ENCODE measurements at regions not wholly inside any gene's neighbourhood (a gene's known extent, or its start where the extent isn't known, plus 50 kb on each side); places are given as distances from the start of the nearest gene placed in this dataset.

- Mint-ChIP-seq H3K27me3 (ENCODE audit: insufficient read depth, low read depth, poor library complexity) (no peaks in the 10 kb centered on the region), H3K4me1 (no peaks in the 10 kb centered on the region), H3K27ac (no peak overlapping the region), H3K36me3 (ENCODE audit: low read depth) (no peaks in the 10 kb centered on the region), H3K4me3 (no peak overlapping the region), H3K9me3 (no peaks in the 10 kb centered on the region)
- Histone ChIP-seq H3K4me1 (ENCODE audit: insufficient read depth) (no peaks in the 10 kb centered on the region; the same call in 1 of the 2 replicates), H3K36me3 (ENCODE audit: insufficient read depth) (no peaks in the 10 kb centered on the region), H4K20me1 (replicated peaks; ENCODE audit: insufficient read depth) (no peaks in the 10 kb centered on the region), H3F3A (replicated peaks; ENCODE audit: low read depth) (no peaks in the 10 kb centered on the region), H3K79me2 (replicated peaks; ENCODE audit: insufficient read depth) (no peaks in the 10 kb centered on the region), H3K4me3 (no peak overlapping the region), H3K27me3 (ENCODE audit: insufficient read depth) (no peaks in the 10 kb centered on the region), H2AFZ (no peak overlapping the region), H3K4me2 (no peak overlapping the region), H3K27ac (ENCODE audit: low read depth) (no peak overlapping the region), H3K9me2 (ENCODE audit: insufficient read depth) (peaks cover 5% of the 10 kb centered on the region)
- DNase-seq (ENCODE audit: low spot score) (no peak), ATAC-seq (no peak)
- TF ChIP-seq ZNF331 (CRISPR knock-in tag; IDR thresholded peaks at IDR 0.05; ENCODE audit: low read depth): no peak
- no peak for TF ChIP-seq ZNF114 (CRISPR knock-in tag; IDR thresholded peaks at IDR 0.05)
- TF ChIP-seq CREB1 (CRISPR knock-in tag; IDR thresholded peaks at IDR 0.05; ENCODE audit: low read depth): no peak
- no peak for TF ChIP-seq POLR2AphosphoS5 (IDR thresholded peaks at IDR 0.05; ENCODE audit: low read depth)
- no peak for TF ChIP-seq EZH2 (IDR thresholded peaks at IDR 0.05; ENCODE audit: low read depth, unreplicated experiment)
- TF ChIP-seq, protein P1, sequence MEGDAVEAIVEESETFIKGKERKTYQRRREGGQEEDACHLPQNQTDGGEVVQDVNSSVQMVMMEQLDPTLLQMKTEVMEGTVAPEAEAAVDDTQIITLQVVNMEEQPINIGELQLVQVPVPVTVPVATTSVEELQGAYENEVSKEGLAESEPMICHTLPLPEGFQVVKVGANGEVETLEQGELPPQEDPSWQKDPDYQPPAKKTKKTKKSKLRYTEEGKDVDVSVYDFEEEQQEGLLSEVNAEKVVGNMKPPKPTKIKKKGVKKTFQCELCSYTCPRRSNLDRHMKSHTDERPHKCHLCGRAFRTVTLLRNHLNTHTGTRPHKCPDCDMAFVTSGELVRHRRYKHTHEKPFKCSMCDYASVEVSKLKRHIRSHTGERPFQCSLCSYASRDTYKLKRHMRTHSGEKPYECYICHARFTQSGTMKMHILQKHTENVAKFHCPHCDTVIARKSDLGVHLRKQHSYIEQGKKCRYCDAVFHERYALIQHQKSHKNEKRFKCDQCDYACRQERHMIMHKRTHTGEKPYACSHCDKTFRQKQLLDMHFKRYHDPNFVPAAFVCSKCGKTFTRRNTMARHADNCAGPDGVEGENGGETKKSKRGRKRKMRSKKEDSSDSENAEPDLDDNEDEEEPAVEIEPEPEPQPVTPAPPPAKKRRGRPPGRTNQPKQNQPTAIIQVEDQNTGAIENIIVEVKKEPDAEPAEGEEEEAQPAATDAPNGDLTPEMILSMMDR (conservative IDR thresholded peaks at IDR 0.05; ENCODE audit: low read depth in 2 of 2): no peak
- no peak for TF ChIP-seq NANOG (IDR thresholded peaks at IDR 0.05; ENCODE audit: borderline replicate concordance)
- no peak for TF ChIP-seq JUNB (IDR thresholded peaks at IDR 0.05; ENCODE audit: unreplicated experiment)
- TF ChIP-seq, protein P2, sequence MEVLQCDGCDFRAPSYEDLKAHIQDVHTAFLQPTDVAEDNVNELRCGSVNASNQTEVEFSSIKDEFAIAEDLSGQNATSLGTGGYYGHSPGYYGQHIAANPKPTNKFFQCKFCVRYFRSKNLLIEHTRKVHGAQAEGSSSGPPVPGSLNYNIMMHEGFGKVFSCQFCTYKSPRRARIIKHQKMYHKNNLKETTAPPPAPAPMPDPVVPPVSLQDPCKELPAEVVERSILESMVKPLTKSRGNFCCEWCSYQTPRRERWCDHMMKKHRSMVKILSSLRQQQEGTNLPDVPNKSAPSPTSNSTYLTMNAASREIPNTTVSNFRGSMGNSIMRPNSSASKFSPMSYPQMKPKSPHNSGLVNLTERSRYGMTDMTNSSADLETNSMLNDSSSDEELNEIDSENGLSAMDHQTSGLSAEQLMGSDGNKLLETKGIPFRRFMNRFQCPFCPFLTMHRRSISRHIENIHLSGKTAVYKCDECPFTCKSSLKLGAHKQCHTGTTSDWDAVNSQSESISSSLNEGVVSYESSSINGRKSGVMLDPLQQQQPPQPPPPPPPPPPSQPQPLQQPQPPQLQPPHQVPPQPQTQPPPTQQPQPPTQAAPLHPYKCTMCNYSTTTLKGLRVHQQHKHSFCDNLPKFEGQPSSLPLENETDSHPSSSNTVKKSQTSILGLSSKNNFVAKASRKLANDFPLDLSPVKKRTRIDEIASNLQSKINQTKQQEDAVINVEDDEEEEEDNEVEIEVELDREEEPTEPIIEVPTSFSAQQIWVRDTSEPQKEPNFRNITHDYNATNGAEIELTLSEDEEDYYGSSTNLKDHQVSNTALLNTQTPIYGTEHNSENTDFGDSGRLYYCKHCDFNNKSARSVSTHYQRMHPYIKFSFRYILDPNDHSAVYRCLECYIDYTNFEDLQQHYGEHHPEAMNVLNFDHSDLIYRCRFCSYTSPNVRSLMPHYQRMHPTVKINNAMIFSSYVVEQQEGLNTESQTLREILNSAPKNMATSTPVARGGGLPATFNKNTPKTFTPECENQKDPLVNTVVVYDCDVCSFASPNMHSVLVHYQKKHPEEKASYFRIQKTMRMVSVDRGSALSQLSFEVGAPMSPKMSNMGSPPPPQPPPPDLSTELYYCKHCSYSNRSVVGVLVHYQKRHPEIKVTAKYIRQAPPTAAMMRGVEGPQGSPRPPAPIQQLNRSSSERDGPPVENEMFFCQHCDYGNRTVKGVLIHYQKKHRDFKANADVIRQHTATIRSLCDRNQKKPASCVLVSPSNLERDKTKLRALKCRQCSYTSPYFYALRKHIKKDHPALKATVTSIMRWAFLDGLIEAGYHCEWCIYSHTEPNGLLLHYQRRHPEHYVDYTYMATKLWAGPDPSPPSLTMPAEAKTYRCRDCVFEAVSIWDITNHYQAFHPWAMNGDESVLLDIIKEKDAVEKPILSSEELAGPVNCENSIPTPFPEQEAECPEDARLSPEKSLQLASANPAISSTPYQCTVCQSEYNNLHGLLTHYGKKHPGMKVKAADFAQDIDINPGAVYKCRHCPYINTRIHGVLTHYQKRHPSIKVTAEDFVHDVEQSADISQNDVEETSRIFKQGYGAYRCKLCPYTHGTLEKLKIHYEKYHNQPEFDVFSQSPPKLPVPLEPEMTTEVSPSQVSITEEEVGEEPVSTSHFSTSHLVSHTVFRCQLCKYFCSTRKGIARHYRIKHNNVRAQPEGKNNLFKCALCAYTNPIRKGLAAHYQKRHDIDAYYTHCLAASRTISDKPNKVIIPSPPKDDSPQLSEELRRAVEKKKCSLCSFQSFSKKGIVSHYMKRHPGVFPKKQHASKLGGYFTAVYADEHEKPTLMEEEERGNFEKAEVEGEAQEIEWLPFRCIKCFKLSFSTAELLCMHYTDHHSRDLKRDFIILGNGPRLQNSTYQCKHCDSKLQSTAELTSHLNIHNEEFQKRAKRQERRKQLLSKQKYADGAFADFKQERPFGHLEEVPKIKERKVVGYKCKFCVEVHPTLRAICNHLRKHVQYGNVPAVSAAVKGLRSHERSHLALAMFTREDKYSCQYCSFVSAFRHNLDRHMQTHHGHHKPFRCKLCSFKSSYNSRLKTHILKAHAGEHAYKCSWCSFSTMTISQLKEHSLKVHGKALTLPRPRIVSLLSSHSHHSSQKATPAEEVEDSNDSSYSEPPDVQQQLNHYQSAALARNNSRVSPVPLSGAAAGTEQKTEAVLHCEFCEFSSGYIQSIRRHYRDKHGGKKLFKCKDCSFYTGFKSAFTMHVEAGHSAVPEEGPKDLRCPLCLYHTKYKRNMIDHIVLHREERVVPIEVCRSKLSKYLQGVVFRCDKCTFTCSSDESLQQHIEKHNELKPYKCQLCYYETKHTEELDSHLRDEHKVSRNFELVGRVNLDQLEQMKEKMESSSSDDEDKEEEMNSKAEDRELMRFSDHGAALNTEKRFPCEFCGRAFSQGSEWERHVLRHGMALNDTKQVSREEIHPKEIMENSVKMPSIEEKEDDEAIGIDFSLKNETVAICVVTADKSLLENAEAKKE (CRISPR knock-in tag; IDR thresholded peaks at IDR 0.05): no peak
- TF ChIP-seq ETS1 (IDR thresholded peaks at IDR 0.05): no peak
- TF ChIP-seq STAT1 (IDR thresholded peaks at IDR 0.05; ENCODE audit: unreplicated experiment): no peak
Measured at GRCh38 chr2:134782792-134783191, 55.6 kb upstream of the ACMSD start.
